Neural progenitor cell (in vitro differentiated cells): ENCODE measurements at regions not wholly inside any gene's neighbourhood (a gene's known extent, or its start where the extent isn't known, plus 50 kb on each side); places are given as distances from the start of the nearest gene placed in this dataset.
"Not testable (repeated sequence)": the region's sequence is repeated elsewhere in the genome, so short reads cannot be mapped to it uniquely, and the experiment has no call there.

Experiments
- CTCF ChIP-seq: fragments of 200-600 bp; sonication (generic); IDR thresholded peaks from 2 replicates; pipeline ENCODE4 v1.5.1; 2017; ENCODE audit warnings: antibody characterized with exemption, mild to moderate bottlenecking
- EZH2 ChIP-seq: fragments of 200-600 bp; sonication (generic); IDR thresholded peaks from 2 replicates; pipeline ENCODE4 v1.6.1; 2017; ENCODE audit warnings: antibody characterized with exemption, mild to moderate bottlenecking, moderate library complexity
- EZH2phosphoT487 ChIP-seq: fragments of 200-600 bp; sonication (generic); IDR thresholded peaks from 2 replicates; pipeline ENCODE4 v1.6.1; 2017; ENCODE audit warnings: antibody characterized with exemption

- TF ChIP-seq CTCF, EZH2, EZH2phosphoT487: not testable (repeated sequence)
Observed at GRCh38 chr6:4243832-4244231, 108.5 kb upstream of the ECI2 start.
